ENCODE measurements at regions not wholly inside any gene's neighbourhood (a gene's known extent, or its start where the extent isn't known, plus 50 kb on each side); places are given as distances from the start of the nearest gene placed in this dataset.

DNA sequence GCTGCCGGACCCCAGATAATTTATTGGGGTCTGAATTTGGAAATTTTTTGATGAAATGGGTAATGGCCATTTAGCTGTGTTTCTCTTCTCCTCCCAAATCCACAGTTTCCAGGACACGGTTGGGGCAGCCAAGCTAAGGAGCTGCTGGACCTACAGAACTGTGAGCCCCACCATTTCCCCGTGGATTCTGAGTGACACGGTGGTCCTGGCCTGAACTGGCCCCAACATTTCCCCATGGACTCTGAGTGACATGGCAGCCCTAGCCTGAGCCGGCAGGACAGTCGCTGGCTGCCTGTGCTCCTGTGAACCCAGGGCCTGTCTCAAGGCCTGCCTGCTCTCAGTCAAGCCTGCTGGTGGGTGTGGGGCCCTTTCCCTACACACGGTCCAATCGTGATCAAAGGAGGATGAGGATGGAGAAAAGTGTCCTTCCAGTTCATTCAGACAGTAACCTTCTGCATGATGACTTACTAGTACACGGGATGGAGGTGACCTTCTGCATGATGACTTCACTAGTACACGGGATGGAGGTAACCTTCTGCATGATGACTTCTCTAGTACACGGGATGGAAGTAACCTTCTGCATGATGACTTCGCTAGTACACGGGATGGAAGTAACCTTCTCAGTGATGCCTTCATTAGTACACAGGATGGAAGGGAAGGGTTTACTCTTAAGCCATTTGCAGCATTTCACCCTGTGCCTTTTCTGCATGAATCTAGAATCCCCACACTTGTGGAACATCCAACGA lies 359.9 kb downstream of the GLRX3 start:
- Histone ChIP-seq H3K18ac (ENCODE audit: insufficient read length, low read depth, low read length) (no peak overlapping the region), H3K79me2 (ENCODE audit: insufficient read depth, low read length) (no peaks in the 10 kb centered on the region), H3K56ac (ENCODE audit: insufficient read length, low read depth, low read length) (no peak overlapping the region), H2AK5ac (ENCODE audit: insufficient read length, low read length) (no peak overlapping the region), H2AFZ (ENCODE audit: low read length) (no peak overlapping the region), H3K27ac (ENCODE audit: insufficient read length, low read depth, low read length) (no peak overlapping the region), H3K14ac (ENCODE audit: insufficient read depth, low read length) (no peak overlapping the region), H3K79me1 (ENCODE audit: insufficient read depth, low read depth, low read length, poor library complexity, severe bottlenecking) (no peaks in the 10 kb centered on the region), H4K20me1 (ENCODE audit: control insufficient read depth, insufficient read depth, insufficient read length) (no peaks in the 10 kb centered on the region), H3K9ac (ENCODE audit: extremely low read depth, insufficient read length, low read length) (no peak overlapping the region), H3K4me1 (ENCODE audit: insufficient read depth, low read length) (no peaks in the 10 kb centered on the region), H3K27me3 (ENCODE audit: insufficient read depth, low read length) (no peaks in the 10 kb centered on the region; the same call in 1 of the 2 replicates), H3K9me3 (ENCODE audit: control insufficient read depth, low read depth, low read length) (no peaks in the 10 kb centered on the region), H3K4ac (ENCODE audit: low read depth, low read length) (no peak overlapping the region), H3T11ph (ENCODE audit: low read length) (no peak overlapping the region), H2BK12ac (ENCODE audit: insufficient read length, low read depth, low read length) (no peak overlapping the region), H4K8ac (replicated peaks; ENCODE audit: insufficient read length, low read depth, low read length) (no peak overlapping the region), H4K5ac (ENCODE audit: insufficient read length, low read depth, low read length) (no peak overlapping the region), H4K91ac (ENCODE audit: insufficient read length, low read depth, low read length) (no peak overlapping the region), H2BK15ac (ENCODE audit: low read depth, low read length) (no peak overlapping the region), H3K4me2 (ENCODE audit: insufficient read depth, insufficient read length, low read length) (no peak overlapping the region), H3K23ac (ENCODE audit: insufficient read length, low read depth, low read length) (no peak overlapping the region), H2BK120ac (ENCODE audit: low read depth, low read length, poor library complexity, severe bottlenecking) (no peak overlapping the region), H3K23me2 (ENCODE audit: insufficient read length, low read depth, low read length, poor library complexity, severe bottlenecking) (no peaks in the 10 kb centered on the region), H2BK20ac (ENCODE audit: low read depth, low read length, poor library complexity, severe bottlenecking) (no peak overlapping the region), H2BK5ac (ENCODE audit: insufficient read length, low read length) (no peak overlapping the region)
- H3K4me1 Mint-ChIP-seq: peaks cover 0 to 4% of the 10 kb centered on the region in 2 experiments; a peak in 2 of 4 replicates
- H3K27ac Mint-ChIP-seq: no peak overlapping the region; a peak in 1 of 7 replicates
- no peaks in the 10 kb centered on the region; a peak in 1 of 7 replicates for H3K36me3 Mint-ChIP-seq (ENCODE audit: insufficient read depth in 1 of 3, low read depth in 3 of 3)
- no peak for DNase-seq
- no peak for TF ChIP-seq CTCF (conservative IDR thresholded peaks at IDR 0.05)
- H3K27me3 Mint-ChIP-seq (ENCODE audit: low read depth): peaks cover 4% of the 10 kb centered on the region
- no CpG with 5 or more reads among the region's 14 CpGs for WGBS (ENCODE audit: extremely low coverage, insufficient read length, low lambda C conversion rate)
- no peak overlapping the region for H3K4me3 Mint-ChIP-seq
- no peaks in the 10 kb centered on the region; a peak in 1 of 5 replicates for H3K9me3 Mint-ChIP-seq

Measured in H9 (cell line).